Stimulated activated naive CD8-positive, alpha-beta T cell treated with anti-CD3 and anti-CD28 coated beads, Interleukin-15, Interleukin-2, amounts not matched to agents 100 U/mL and 50 U/mL, for 24 hours (primary cell): ENCODE measurements at regions not wholly inside any gene's neighbourhood (a gene's known extent, or its start where the extent isn't known, plus 50 kb on each side); places are given as distances from the start of the nearest gene placed in this dataset.
"Not testable (repeated sequence)": the region's sequence is repeated elsewhere in the genome, so short reads cannot be mapped to it uniquely, and the experiment has no call there.

ENCODE experiments used
- ATAC-seq: fragments of 150-1000 bp; cut with Tn5 transposase; one replicate; pipeline ENCODE4 v1.10.0; 2021
- DNase-seq: peaks from one replicate; pipeline ENCODE4 v3.0.0; 2021

GRCh38 chr4:1561286-1561990, 122.7 kb downstream of the FAM53A start:
- DNase-seq (no peak), ATAC-seq (no peak)

GRCh38 chr4:1559896-1560650, 124.0 kb downstream of the FAM53A start:
- ATAC-seq (no peak), DNase-seq (no peak)

- DNase-seq, result no peak
- ATAC-seq, result no peak
Observed at GRCh38 chr4:1558205-1558604, 125.9 kb downstream of the FAM53A start.

- no peak for ATAC-seq
- no peak for DNase-seq
Observed at GRCh38 chr4:1557221-1557597, 126.9 kb downstream of the FAM53A start.

GRCh38 chr4:1556541-1557220, 127.4 kb downstream of the FAM53A start:
- DNase-seq (no peak), ATAC-seq (peak; percentile 13)

- no peak for DNase-seq
- no peak for ATAC-seq
Observed at GRCh38 chr4:1554876-1555265, 129.2 kb downstream of the FAM53A start.

GRCh38 chr4:1554246-1554875, 129.8 kb downstream of the FAM53A start:
- no peak for ATAC-seq
- DNase-seq, result no peak

GRCh38 chr4:1553365-1553764, 130.7 kb downstream of the FAM53A start:
- DNase-seq, result no peak
- no peak for ATAC-seq

- ATAC-seq (no peak), DNase-seq (no peak)
Observed at GRCh38 chr4:1552451-1552850, 131.7 kb downstream of the FAM53A start.

- ATAC-seq (no peak), DNase-seq (no peak)
Observed at GRCh38 chr4:1551211-1551610, 132.9 kb downstream of the FAM53A start.

GRCh38 chr4:1550122-1551070, 133.7 kb downstream of the FAM53A start:
- no peak for DNase-seq
- no peak for ATAC-seq

GRCh38 chr4:1549638-1550035, 134.5 kb downstream of the FAM53A start:
- DNase-seq (no peak), ATAC-seq (no peak)

- ATAC-seq (peak; percentile 75), DNase-seq (peak; percentile 76)
Observed at GRCh38 chr4:1548827-1549637, 135.1 kb downstream of the FAM53A start.

GRCh38 chr4:1547856-1548826, 136.0 kb downstream of the FAM53A start:
- no peak for DNase-seq
- no peak for ATAC-seq

- ATAC-seq (no peak), DNase-seq (no peak)
Observed at GRCh38 chr4:1547131-1547855, 136.8 kb downstream of the FAM53A start.

GRCh38 chr4:1544861-1545281, 138.6 kb upstream of the NKX1-1 start:
- ATAC-seq, result no peak
- no peak for DNase-seq

- ATAC-seq, DNase-seq: not testable (repeated sequence)
Observed at GRCh38 chr4:1544435-1544834, 138.2 kb upstream of the NKX1-1 start.

GRCh38 chr4:1543976-1544375, 137.7 kb upstream of the NKX1-1 start:
- DNase-seq (no peak), ATAC-seq (no peak)

GRCh38 chr4:1543561-1543960, 137.3 kb upstream of the NKX1-1 start:
- ATAC-seq, result no peak

More at GRCh38 chr4:1543561-1543960, 137.3 kb upstream of the NKX1-1 start:
- DNase-seq, result no peak
